ENCODE measurements at regions not wholly inside any gene's neighbourhood (a gene's known extent, or its start where the extent isn't known, plus 50 kb on each side); places are given as distances from the start of the nearest gene placed in this dataset.

- Mint-ChIP-seq H3K27me3 (ENCODE audit: low read depth) (no peaks in the 10 kb centered on the region; the same call in 1 of the 2 replicates), H3K4me1 (peaks cover 8 to 9% of the 10 kb centered on the region in 2 experiments), H3K4me3 (no peak overlapping the region), H3K36me3 (ENCODE audit: insufficient read depth in 1 of 3, low read depth in 3 of 3) (no peaks in the 10 kb centered on the region; a peak in 1 of 7 replicates), H3K9me3 (no peaks in the 10 kb centered on the region; a peak in 2 of 5 replicates), H3K27ac (no peak overlapping the region)
- Histone ChIP-seq H4K8ac (replicated peaks; ENCODE audit: insufficient read length, low read depth, low read length) (no peak overlapping the region), H4K5ac (ENCODE audit: insufficient read length, low read depth, low read length) (no peak overlapping the region), H4K91ac (ENCODE audit: insufficient read length, low read depth, low read length) (no peak overlapping the region), H3K56ac (ENCODE audit: insufficient read length, low read depth, low read length) (no peak overlapping the region), H2BK5ac (ENCODE audit: insufficient read length, low read length) (no peak overlapping the region), H2BK120ac (ENCODE audit: low read depth, low read length, poor library complexity, severe bottlenecking) (no peak overlapping the region), H3K79me2 (ENCODE audit: insufficient read depth, low read length) (no peaks in the 10 kb centered on the region), H2BK12ac (ENCODE audit: insufficient read length, low read depth, low read length) (no peak overlapping the region), H3K4me1 (ENCODE audit: insufficient read depth, low read length) (no peaks in the 10 kb centered on the region; the same call in 1 of the 2 replicates), H3K23me2 (ENCODE audit: insufficient read length, low read depth, low read length, poor library complexity, severe bottlenecking) (no peaks in the 10 kb centered on the region), H2AK5ac (ENCODE audit: insufficient read length, low read length) (no peak overlapping the region), H3K9ac (ENCODE audit: extremely low read depth, insufficient read length, low read length) (no peak overlapping the region), H3K4ac (ENCODE audit: low read depth, low read length) (no peak overlapping the region), H3K4me2 (ENCODE audit: insufficient read depth, insufficient read length, low read length) (no peak overlapping the region), H3K9me3 (ENCODE audit: control insufficient read depth, low read depth, low read length) (no peaks in the 10 kb centered on the region), H3K18ac (ENCODE audit: insufficient read length, low read depth, low read length) (no peak overlapping the region), H3K27ac (ENCODE audit: insufficient read length, low read depth, low read length) (no peak overlapping the region), H4K20me1 (ENCODE audit: control insufficient read depth, insufficient read depth, insufficient read length) (no peaks in the 10 kb centered on the region), H3K27me3 (ENCODE audit: insufficient read depth, low read length) (no peaks in the 10 kb centered on the region), H2BK20ac (ENCODE audit: low read depth, low read length, poor library complexity, severe bottlenecking) (no peak overlapping the region), H3K23ac (ENCODE audit: insufficient read length, low read depth, low read length) (no peak overlapping the region), H2BK15ac (ENCODE audit: low read depth, low read length) (no peak overlapping the region), H3K14ac (ENCODE audit: insufficient read depth, low read length) (no peak overlapping the region), H2AFZ (ENCODE audit: low read length) (no peak overlapping the region), H3K79me1 (ENCODE audit: insufficient read depth, low read depth, low read length, poor library complexity, severe bottlenecking) (no peaks in the 10 kb centered on the region), H3T11ph (ENCODE audit: low read length) (no peak overlapping the region)
- DNase-seq, result no peak
- no peak for TF ChIP-seq CTCF (conservative IDR thresholded peaks at IDR 0.05)
- no CpG with 5 or more reads among the region's 8 CpGs for WGBS (ENCODE audit: extremely low coverage, insufficient read length, low lambda C conversion rate)
Measured at GRCh38 chr6:163648868-163649267, 234.3 kb downstream of the QKI start.

Data from H9 (cell line).